ENCODE measurements at regions not wholly inside any gene's neighbourhood (a gene's known extent, or its start where the extent isn't known, plus 50 kb on each side); places are given as distances from the start of the nearest gene placed in this dataset.

DNA sequence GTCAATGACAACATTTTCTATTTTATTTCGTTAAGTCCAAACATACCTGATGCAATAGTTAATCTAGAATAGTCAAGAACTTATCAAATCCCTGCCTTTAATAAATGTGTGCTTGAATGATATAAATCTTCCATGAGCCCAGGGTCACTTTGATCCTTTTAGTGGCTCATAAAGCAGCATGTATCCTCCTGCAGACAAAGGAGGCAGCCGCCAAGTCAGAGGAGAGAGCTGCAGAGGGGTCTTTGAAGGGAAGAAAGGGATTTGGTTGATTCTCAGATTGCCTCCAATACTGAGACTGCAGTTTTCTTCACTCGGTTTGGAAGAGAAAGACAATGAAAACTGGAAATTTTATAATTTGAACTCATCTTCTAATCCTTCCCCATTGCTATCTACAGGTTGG lies 378.4 kb upstream of the PIK3C3 start:
- no peaks in the 10 kb centered on the region for H3K4me1 Mint-ChIP-seq
- H3K27me3 Mint-ChIP-seq = no peaks in the 10 kb centered on the region
- no peaks in the 10 kb centered on the region for H3K36me3 Mint-ChIP-seq (ENCODE audit: insufficient read depth)
- no peak overlapping the region for H3K4me3 Mint-ChIP-seq
- no peak overlapping the region for H3K27ac Mint-ChIP-seq (ENCODE audit: low read depth)
- peaks cover 7% of the 10 kb centered on the region for H3K9me3 Mint-ChIP-seq
- DNase-seq (ENCODE audit: low spot score in 2 of 2) (no peak), ATAC-seq (replicated peaks; ENCODE audit: extremely low read depth, poor library complexity, severe bottlenecking) (no peak)

GRCh38 chr18:41569867-41570266 lies 385.2 kb upstream of the PIK3C3 start:
- Mint-ChIP-seq H3K27me3 (no peaks in the 10 kb centered on the region), H3K9me3 (peaks cover 16% of the 10 kb centered on the region), H3K4me1 (no peaks in the 10 kb centered on the region), H3K36me3 (ENCODE audit: insufficient read depth) (no peaks in the 10 kb centered on the region), H3K27ac (ENCODE audit: low read depth) (no peak overlapping the region), H3K4me3 (no peak overlapping the region)
- ATAC-seq (replicated peaks; ENCODE audit: extremely low read depth, poor library complexity, severe bottlenecking) (no peak), DNase-seq (ENCODE audit: low spot score in 2 of 2) (no peak)

- Mint-ChIP-seq H3K27me3 (no peaks in the 10 kb centered on the region), H3K4me3 (no peak overlapping the region), H3K4me1 (no peaks in the 10 kb centered on the region), H3K36me3 (ENCODE audit: insufficient read depth) (peaks cover 4% of the 10 kb centered on the region), H3K27ac (ENCODE audit: low read depth) (no peak overlapping the region), H3K9me3 (peaks cover 21% of the 10 kb centered on the region)
- ATAC-seq (replicated peaks; ENCODE audit: extremely low read depth, poor library complexity, severe bottlenecking) (no peak), DNase-seq (ENCODE audit: low spot score in 2 of 2) (no peak)
These were observed 393.1 kb upstream of the PIK3C3 start for GRCh38 chr18:41561961-41562360.

DNA sequence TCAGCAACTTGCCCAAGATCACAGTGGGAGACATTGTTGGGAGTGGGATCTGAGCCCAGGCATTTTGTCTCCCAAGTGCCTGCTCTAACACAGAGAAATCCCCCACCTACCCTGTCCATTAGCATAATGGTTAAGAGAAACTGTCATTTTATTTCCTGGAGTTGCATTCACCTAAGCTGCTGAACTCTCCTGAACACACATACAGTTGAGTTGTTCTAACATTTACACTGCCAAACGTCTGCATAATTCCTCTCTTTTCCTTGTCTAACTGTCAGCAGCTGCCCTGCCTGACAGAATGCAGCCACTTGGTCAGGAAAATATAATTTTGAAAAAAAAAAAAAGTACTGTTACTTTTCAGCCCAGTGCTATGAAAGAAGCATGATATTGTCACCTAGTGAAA lies 396.3 kb upstream of the PIK3C3 start:
- H3K9me3 Mint-ChIP-seq = peaks cover 28% of the 10 kb centered on the region
- no peaks in the 10 kb centered on the region for H3K4me1 Mint-ChIP-seq
- ATAC-seq (replicated peaks; ENCODE audit: extremely low read depth, poor library complexity, severe bottlenecking) (no peak), DNase-seq (ENCODE audit: low spot score in 2 of 2) (no peak)
- H3K36me3 Mint-ChIP-seq (ENCODE audit: insufficient read depth) = peaks cover 4% of the 10 kb centered on the region
- no peaks in the 10 kb centered on the region for H3K27me3 Mint-ChIP-seq
- no peak overlapping the region for H3K27ac Mint-ChIP-seq (ENCODE audit: low read depth)
- H3K4me3 Mint-ChIP-seq = no peak overlapping the region

DNA sequence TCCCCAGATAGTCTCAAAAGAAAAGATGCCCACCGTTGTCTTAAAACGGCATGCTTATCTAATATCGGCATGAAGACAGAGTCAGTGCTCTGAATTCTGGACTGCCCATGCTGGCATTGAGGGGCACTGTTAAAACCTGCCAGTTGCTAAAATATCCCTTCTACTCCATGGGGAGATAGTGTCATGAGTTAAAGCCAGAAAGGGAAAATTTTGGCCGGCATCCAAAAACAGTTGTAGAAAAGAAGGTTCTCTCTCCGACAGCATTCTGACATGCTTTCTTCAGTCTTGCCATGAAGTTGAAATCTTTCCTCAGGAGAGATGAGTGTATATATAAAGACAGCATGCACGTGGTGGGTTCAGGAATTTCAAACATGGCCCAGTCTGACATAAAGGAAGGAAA lies 401.3 kb upstream of the PIK3C3 start:
- Mint-ChIP-seq H3K4me1 (no peaks in the 10 kb centered on the region), H3K9me3 (peaks cover 18% of the 10 kb centered on the region), H3K36me3 (ENCODE audit: insufficient read depth) (peaks cover 2% of the 10 kb centered on the region), H3K4me3 (no peak overlapping the region), H3K27me3 (no peaks in the 10 kb centered on the region), H3K27ac (ENCODE audit: low read depth) (no peak overlapping the region)
- DNase-seq (ENCODE audit: low spot score in 2 of 2) (no peak), ATAC-seq (replicated peaks; ENCODE audit: extremely low read depth, poor library complexity, severe bottlenecking) (no peak)

GRCh38 chr18:41548521-41549260 lies 406.3 kb upstream of the PIK3C3 start:
- H3K4me3 Mint-ChIP-seq = no peak overlapping the region

DNA sequence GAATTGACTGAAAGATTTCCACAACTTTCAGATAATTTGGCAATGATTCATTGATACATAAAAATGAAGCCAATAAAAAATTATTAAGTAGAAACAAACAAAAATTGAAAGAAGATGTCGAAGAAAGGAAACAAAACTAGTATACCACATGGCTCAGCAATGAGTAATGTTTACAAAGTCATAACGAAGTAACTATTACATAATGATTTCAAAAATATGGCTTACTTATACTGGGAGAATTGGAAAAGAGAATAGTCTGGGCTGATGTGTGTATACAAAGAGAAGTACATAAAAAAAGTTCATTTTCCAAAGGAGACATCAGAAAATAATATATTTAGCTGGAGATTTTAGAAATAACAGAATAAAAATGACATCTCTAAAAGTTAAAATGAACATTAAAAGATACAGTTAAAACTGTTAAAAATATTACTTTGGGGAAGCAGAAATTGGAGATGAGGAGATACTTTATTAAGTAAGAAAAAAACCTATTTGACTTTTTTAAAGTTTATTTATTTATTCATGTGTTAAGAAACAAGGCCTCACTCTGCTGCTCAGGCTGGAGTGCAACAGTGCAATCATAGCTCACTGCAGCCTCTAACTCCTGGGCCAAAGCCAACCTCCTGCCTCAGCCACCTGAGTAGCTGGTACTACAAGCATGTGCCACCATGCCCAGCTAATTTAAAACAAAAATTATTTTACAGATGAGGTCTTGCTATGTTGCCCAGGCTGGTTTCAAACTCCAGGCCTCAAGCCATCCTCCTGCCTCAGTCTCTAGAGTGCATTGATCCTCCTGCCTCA lies 409.7 kb upstream of the PIK3C3 start:
- no peak for ATAC-seq (replicated peaks; ENCODE audit: extremely low read depth, poor library complexity, severe bottlenecking)
- Mint-ChIP-seq H3K27ac (ENCODE audit: low read depth) (no peak overlapping the region), H3K9me3 (peaks cover 24% of the 10 kb centered on the region), H3K27me3 (no peaks in the 10 kb centered on the region), H3K4me1 (no peaks in the 10 kb centered on the region), H3K4me3 (no peak overlapping the region), H3K36me3 (ENCODE audit: insufficient read depth) (peaks cover 2% of the 10 kb centered on the region)
- no peak for DNase-seq (ENCODE audit: low spot score in 2 of 2)

More at GRCh38 chr18:41548521-41549260, 406.3 kb upstream of the PIK3C3 start:
- no peaks in the 10 kb centered on the region for H3K27me3 Mint-ChIP-seq
- ATAC-seq (replicated peaks; ENCODE audit: extremely low read depth, poor library complexity, severe bottlenecking) (no peak), DNase-seq (ENCODE audit: low spot score in 2 of 2) (no peak)
- H3K36me3 Mint-ChIP-seq (ENCODE audit: insufficient read depth) = peaks cover 2% of the 10 kb centered on the region
- H3K4me1 Mint-ChIP-seq = no peaks in the 10 kb centered on the region
- no peak overlapping the region for H3K27ac Mint-ChIP-seq (ENCODE audit: low read depth)
- H3K9me3 Mint-ChIP-seq = peaks cover 12% of the 10 kb centered on the region

GRCh38 chr18:41543815-41544214 lies 411.2 kb upstream of the PIK3C3 start:
- DNase-seq (ENCODE audit: low spot score in 2 of 2) (no peak), ATAC-seq (replicated peaks; ENCODE audit: extremely low read depth, poor library complexity, severe bottlenecking) (no peak)
- Mint-ChIP-seq H3K4me3 (no peak overlapping the region), H3K27me3 (no peaks in the 10 kb centered on the region), H3K9me3 (peaks cover 23% of the 10 kb centered on the region), H3K4me1 (no peaks in the 10 kb centered on the region), H3K27ac (ENCODE audit: low read depth) (no peak overlapping the region), H3K36me3 (ENCODE audit: insufficient read depth) (peaks cover 2% of the 10 kb centered on the region)

DNA sequence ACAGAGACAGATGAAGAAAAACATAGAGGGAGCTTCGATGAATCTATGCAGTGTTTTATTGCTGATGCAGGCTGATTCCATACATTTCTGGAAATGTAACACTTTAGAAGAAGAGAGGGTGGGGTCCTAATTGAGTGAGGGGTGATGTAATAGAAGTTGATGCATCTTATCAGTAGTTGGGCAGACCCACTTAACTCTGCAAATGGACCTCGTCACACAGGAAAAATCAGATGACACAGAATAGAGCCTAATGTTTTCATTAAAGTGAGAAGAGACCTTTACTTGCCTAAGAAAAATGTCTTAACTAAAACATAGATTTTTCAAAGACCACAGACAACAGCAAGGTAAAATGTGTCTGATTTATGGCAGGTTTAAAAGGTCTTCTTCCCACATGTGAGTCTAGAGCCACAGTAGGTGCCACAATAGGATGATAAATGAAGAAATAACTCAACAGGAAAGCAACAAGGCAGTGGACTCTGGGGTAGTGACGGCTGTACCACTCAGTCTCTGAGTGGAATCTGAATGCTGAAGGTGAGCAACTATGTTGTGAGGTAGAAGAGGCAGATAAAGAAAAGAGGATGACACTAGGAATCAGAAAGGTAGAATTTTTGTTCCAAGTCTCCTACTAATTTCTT lies 414.7 kb upstream of the PIK3C3 start:
- H3K27ac Mint-ChIP-seq (ENCODE audit: low read depth) = no peak overlapping the region

GRCh38 chr18:41538751-41539150 lies 416.3 kb upstream of the PIK3C3 start:
- ATAC-seq (replicated peaks; ENCODE audit: extremely low read depth, poor library complexity, severe bottlenecking) = no peak
- peaks cover 37% of the 10 kb centered on the region for H3K9me3 Mint-ChIP-seq

More for the DNA sequence above, 414.7 kb upstream of the PIK3C3 start:
- Mint-ChIP-seq H3K4me3 (no peak overlapping the region), H3K27me3 (no peaks in the 10 kb centered on the region), H3K4me1 (no peaks in the 10 kb centered on the region), H3K36me3 (ENCODE audit: insufficient read depth) (peaks cover 2% of the 10 kb centered on the region), H3K9me3 (peaks cover 37% of the 10 kb centered on the region)
- DNase-seq (ENCODE audit: low spot score in 2 of 2) = no peak
- no peak for ATAC-seq (replicated peaks; ENCODE audit: extremely low read depth, poor library complexity, severe bottlenecking)

GRCh38 chr18:41537666-41538065 lies 417.4 kb upstream of the PIK3C3 start:
- Mint-ChIP-seq H3K27me3 (no peaks in the 10 kb centered on the region), H3K27ac (ENCODE audit: low read depth) (no peak overlapping the region), H3K4me1 (no peaks in the 10 kb centered on the region), H3K4me3 (no peak overlapping the region), H3K36me3 (ENCODE audit: insufficient read depth) (peaks cover 2% of the 10 kb centered on the region), H3K9me3 (peaks cover 45% of the 10 kb centered on the region)
- DNase-seq (ENCODE audit: low spot score in 2 of 2) (no peak), ATAC-seq (replicated peaks; ENCODE audit: extremely low read depth, poor library complexity, severe bottlenecking) (no peak)

More at GRCh38 chr18:41538751-41539150, 416.3 kb upstream of the PIK3C3 start:
- Mint-ChIP-seq H3K27me3 (no peaks in the 10 kb centered on the region), H3K4me3 (no peak overlapping the region), H3K36me3 (ENCODE audit: insufficient read depth) (peaks cover 2% of the 10 kb centered on the region), H3K4me1 (no peaks in the 10 kb centered on the region), H3K27ac (ENCODE audit: low read depth) (no peak overlapping the region)
- no peak for DNase-seq (ENCODE audit: low spot score in 2 of 2)

GRCh38 chr18:41532344-41533086 lies 422.5 kb upstream of the PIK3C3 start:
- ATAC-seq (replicated peaks; ENCODE audit: extremely low read depth, poor library complexity, severe bottlenecking) (no peak), DNase-seq (ENCODE audit: low spot score in 2 of 2) (no peak)
- Mint-ChIP-seq H3K36me3 (ENCODE audit: insufficient read depth) (peaks cover 2% of the 10 kb centered on the region), H3K4me3 (no peak overlapping the region), H3K27me3 (no peaks in the 10 kb centered on the region), H3K4me1 (no peaks in the 10 kb centered on the region), H3K9me3 (peaks cover 32% of the 10 kb centered on the region), H3K27ac (ENCODE audit: low read depth) (no peak overlapping the region)

All from central memory CD8-positive, alpha-beta T cell (primary cell).